NCI-H748 (cell line): ENCODE measurements at regions not wholly inside any gene's neighbourhood (a gene's known extent, or its start where the extent isn't known, plus 50 kb on each side); places are given as distances from the start of the nearest gene placed in this dataset.

Experiments used
- DNase-seq: peaks from one replicate; lab custom pipeline; 2025; ENCODE audit not compliant: unreplicated experiment; lab: John Stamatoyannopoulos, UW

DNA sequence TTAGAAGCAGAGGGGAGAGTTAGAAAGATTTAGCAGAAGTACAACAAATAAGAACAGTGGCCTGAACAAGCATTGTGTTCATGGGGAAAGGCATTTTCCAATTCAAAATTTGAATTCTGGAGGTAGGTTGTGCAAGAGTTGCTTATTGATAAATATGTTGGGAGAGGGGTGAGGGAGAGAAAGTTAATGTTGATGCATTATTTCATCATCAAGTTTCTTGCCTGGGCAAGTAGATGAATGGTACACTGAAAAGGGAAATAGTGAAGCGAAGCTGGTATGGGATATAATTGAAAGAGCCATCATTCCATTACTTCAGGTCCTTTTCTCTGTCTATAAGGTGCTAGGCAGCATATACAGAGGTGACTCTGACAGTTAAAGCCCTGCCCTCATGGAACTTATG is 288.9 kb upstream of the GBE1 start:
- DNase-seq = no peak

DNA sequence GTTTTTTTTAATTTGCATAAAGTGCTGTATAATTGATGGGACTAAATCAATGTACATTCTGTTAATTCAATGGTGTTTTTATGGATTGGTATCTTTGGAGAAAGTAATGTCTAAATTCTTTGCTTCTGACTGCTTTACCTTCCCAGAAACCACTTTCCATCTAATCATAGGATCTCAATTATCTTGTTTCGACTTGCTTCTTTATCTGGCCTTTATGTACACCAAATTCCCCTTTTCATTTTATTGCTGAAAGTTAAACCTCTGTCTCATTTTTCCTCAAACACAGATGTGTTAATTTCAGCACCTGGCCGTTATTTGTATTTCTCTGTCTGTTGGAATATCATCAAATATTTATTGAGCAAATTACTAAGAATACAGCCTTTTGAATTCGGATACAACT is 287.3 kb upstream of the GBE1 start:
- peak; percentile 82 for DNase-seq

DNA sequence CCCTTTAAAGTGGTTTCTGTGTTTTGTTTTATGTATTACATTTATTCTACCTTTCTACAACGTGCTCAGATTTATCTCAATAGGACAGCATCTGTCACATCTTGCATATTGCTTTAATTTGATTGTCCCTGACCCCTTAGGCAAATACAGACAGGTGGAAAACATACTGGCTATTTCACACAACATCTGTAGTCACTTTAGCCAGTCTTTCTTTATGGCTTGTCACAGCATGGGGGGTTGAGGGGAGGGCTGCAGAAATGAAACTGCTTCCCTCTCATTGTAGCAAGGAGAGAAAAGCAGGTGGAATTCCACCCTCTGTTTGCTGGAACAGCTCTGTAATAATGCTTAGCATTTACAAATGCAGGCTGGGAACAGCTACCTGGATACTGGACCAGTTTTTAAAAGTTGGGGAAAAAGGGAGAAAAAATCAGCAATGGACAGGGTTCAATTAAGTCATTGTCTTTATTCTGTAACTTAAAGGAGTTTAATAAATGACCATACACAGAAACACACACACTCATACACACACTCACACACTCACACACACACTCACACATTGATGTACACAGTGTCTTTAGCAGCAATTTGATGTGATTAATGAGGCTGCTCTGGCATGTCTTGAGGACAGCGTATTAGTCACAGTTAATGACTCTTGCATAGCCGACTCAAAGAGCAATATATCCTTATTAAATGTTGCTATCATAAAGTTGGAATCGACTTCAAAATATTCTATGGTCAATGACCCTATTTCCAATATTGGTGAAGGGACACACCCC is 283.7 kb upstream of the GBE1 start:
- peak; percentile 98 for DNase-seq

DNA sequence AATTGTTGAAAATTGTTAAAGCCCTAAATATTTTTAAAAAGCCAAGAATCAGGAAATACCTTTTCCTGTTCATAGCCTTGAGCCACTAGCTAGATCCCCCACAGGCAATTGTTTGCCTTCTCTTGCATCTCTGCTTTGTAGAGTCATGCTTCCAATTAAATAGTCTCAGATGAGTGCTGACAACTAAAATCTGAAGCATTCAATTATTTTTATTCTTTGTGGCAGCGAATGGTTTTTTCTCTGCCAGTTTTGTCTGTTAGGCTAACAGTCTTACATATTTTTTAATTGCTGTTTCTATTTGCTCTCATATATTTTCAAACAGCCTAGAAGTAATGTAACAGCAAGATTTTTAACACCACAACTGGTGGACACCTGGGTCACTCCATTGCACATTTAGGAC is 277.1 kb upstream of the GBE1 start:
- DNase-seq = peak; percentile 55

DNA sequence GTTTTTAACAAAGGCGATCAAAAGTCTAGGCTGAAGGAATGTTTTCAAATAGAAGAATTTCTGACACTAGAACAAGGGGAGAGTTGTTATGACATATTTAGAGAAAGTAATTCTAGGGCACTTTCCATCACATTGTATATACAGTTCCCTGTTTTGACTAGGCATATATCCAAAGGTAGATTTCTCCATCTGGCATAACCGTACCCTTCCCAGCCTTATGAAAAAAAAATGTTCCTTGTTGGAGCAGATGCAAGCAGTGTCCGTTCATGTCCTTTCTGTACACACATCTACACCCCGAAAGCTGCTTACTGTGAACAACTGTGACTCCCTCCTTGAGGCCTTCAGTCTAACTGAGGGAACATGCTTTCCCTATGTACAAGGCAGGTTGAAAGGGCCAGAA is 271.7 kb upstream of the GBE1 start:
- DNase-seq = no peak

DNA sequence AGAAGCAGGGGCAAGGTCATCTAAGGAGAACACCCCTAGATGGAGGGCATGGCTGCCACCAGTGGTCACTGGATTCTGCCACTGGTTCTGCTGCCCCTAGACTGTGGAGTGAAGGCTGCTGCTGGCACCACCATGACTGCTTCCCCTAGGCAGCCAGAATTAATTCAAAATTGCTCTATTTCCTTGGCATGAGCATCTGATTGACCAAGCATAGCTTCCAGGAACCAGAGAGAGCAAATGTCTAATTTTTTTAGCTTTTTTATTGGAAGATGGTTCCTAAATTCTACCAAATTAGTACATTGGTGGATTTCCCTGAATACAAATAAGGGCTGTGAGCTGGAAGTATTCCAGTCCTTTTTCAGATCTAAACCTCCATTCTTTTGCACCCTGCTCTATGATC is 270.2 kb upstream of the GBE1 start:
- no peak for DNase-seq

DNA sequence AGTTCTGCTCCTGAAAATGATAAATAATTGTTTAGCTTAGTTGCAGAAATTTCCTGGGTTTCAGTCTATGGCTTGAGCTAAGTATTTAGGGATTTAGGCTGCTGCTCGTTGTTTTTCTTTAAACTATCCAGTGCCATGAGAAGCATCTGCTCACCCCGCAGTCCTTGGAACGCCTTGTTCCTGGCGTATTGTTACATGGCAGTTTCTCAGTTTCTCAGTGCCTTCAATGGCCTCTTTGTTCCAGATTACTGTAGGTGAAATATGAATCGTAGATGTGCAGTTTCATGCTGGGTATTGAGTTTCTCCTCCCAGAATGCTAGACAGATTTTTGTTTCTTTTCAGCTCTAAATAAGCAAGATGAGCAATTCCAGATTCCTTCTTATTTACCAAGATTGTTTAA is 269.5 kb upstream of the GBE1 start:
- DNase-seq = no peak

DNA sequence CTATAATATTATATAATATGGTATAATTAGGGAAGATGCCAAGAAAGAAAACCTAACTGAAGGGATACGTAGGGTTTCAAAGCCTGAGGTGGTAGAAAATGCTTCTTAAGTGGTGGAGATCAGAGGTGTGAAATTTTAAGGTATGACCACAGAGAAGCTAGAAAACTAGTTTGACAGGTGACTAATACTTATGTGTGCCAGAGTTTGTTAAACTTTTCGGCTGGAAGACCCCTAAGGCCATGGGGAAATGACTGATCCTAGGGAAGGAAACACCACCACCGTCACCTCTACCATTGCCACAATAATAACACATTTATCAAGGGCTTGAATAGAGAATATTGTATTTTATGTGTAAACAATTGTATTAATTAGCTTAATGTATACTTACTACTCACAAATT is 261.4 kb upstream of the GBE1 start:
- no peak for DNase-seq

DNA sequence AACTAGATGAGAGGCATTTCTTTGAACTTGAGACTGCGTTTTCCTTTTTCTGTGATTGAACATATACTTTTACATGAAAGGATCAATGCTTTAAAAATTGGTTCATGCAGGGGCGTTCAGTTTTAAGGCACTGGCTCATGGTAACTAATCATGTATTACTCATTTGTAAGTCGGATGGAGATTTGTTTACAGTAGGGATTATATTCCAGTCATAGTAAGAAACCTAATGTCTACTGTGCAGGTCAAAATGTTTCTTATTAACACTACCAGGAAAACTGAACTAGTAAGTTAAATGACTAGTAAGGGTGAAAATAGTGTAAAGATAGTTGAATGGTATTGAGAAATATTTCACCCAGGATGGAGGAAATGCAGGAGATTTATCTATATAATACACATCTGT is 258.8 kb upstream of the GBE1 start:
- DNase-seq = no peak

DNA sequence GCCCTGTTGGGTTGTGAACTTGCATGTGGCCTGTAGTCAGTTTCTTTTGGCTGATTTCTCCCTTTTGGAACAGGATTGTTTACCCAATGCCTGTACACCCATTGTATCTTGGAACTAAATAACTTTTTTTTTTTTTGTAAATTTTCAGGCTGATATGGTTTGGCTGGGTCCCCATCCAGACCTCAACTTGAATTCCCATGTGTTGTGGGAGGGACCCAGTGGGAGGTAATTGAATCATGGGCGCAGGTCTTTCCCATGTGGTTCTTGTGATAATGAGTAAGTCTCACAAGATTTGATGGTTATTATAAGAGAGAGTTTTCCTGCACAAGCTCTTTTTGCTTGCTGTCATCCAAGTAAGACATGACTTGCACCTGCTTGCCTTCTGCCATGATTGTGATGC is 253.8 kb upstream of the GBE1 start:
- no peak for DNase-seq

DNA sequence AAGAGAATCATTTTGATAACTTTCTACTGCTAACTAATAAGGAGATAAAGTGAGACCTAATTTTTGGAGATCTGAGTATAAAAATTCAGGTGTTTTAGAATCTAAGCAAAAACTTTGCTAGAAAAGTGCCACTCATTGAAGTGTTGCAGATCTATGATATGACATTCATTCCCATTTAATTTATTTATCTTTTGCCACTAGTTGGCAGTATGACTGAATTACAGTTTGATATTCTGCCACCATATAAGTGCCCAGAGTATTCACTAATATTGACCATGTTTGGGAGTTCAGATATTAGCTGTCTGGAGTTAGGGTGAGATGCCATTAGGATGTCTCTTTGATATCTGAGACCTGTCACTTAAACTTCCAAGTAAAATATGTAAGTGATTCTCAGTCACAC is 251.3 kb upstream of the GBE1 start:
- DNase-seq = no peak

DNA sequence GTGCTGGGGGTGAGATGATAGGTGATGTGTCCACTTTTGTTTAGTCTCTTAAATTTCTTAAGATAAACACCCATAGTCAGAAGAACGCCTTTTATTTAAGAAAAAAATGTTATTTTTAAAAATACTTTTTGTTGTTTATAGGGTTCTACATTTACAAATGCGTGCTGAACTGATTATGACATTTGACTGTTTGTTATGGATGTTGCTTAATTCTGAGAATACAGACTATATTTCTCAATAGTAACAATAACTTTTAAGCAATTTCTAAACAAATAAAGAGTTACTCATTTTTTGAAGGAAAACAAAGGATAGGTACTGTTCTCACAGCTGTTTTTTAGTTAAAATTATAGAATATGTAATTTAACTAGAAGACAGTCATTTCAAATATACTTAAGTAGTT is 249.9 kb upstream of the GBE1 start:
- DNase-seq = no peak

DNA sequence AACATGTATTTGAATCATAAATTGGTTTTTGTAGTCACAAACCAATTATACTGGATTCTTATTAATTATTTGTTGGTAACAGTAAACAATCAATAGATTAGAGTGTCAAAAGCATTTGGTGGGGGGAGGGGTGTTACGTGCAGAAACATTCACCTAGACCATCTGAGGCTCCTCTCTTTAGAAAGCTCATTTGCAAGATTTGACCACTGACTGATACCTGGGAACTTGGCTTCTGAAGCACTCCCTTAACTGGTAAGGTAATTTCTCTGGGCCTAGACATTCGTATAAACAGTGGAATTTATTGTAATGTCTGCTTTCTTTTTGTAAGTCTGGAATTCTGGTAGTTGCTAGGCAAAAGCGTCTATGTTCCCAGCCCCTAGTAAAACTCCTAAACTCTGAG is 243.8 kb upstream of the GBE1 start:
- no peak for DNase-seq

DNA sequence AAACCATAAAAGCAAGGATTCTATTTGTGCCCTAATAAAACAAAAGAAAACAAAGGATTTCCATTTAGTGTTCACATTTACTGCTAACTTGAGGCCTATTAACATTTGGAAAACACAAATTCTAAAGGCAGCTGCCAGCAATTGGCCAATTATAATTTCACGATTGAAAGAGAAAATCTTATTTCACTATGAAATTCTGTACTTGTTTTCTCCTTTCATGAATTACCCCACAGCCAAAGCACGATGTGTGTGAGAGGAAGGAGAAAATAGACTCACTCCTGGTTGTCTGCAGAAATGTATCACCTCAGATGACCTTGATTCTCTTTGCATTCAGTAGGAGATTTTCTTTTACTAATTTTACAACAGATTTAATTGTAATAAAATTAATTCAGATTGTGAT is 242.8 kb upstream of the GBE1 start:
- DNase-seq = peak; percentile 24

DNA sequence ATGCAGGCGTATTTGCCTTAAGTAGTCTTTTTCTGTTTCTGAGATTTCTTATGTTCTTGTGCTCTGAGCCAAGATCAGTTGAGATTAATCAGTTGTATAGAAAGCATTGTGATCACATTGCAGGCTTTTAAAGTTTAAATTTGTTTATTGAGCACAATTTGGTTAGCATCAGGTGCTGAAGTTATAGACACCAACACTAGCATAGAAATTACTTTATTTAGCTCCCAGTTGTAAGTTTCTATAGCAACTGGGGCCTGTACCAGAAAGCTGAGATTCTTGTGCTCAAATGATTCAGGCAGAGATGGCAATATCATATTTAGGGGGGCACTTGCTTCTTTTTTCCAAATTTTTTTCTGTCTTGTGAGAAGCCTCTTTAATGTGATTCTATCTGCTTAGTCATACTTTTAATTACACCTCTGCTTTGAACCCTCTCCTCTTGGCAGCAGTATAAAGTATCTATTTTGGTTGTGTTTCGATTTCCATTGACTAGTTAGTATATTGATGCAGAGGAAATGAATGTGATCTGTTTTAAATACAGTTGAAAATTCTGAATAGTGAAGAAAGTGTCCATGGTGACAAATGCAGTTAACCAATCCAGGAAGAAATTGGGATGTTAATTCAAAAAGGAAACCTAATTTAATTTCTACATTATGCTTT is 241.7 kb upstream of the GBE1 start:
- peak; percentile 17 for DNase-seq

DNA sequence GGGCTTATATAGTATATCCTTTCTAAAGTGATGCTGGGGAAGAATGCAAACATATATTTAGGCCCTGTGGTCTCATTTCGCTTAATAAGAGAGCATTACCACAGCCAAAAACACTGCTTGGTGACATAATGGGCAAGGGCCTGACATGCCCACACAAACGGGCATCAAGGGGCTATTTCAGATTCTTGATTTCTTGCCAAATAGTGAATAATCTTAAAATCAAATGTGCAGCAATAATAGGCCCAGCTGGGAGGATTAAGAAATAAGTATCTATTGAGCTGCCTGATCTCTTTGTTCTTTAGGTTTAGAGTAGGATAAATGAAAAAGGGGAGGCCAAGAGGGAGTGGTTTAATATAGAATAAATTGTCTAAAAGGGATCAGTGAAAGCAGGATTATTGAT is 241.0 kb upstream of the GBE1 start:
- DNase-seq = peak; percentile 47

DNA sequence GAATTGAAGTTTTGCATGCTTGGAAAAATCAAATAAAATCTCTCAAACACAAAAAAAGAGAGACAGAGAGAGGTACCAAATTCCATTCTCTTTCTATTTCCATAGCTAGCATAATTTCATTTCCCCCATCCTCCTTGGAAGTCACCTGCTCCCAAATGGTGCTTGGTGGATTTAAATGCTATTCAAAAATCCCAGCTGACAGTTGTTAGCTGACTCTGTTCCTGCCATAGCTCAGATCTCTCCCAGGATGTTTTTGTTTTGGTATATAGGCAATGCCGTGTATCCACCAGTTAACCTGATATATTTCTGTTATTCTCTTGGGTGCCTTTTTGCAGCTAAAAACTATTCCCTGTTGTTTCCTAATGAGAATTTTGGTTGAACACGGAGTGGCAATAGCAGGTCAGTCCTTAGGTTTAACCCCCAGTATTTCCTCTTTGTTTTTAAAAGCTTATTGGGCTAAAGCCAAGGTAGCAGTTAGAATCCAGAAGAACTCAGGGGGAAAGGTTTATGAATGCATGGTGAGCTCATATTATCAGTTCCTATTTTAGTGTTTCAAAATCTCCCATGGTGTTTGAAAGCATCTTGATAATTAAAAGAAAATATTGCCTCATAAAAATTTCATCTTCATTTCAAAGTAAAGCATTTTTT is 240.0 kb upstream of the GBE1 start:
- DNase-seq = peak; percentile 64

DNA sequence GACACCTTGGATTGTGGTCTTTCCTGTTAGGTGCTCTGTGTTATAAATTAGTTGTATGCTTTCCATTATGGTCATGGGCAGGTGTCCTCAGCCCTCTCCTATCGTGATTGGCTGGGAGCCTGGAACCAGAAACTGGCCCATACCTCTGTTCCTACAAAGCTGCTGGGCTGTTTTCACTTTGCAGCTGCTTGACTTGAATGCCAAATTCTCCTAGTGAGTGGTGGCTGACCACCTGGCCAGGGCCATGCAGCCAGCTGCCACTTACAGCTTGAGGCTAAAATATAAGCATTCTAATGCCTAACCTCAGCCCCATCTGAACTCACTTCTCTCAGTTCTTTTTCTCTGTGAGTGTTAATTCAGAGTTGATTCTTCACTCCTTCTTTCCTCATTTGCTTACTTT is 239.3 kb upstream of the GBE1 start:
- DNase-seq = peak; percentile 89

DNA sequence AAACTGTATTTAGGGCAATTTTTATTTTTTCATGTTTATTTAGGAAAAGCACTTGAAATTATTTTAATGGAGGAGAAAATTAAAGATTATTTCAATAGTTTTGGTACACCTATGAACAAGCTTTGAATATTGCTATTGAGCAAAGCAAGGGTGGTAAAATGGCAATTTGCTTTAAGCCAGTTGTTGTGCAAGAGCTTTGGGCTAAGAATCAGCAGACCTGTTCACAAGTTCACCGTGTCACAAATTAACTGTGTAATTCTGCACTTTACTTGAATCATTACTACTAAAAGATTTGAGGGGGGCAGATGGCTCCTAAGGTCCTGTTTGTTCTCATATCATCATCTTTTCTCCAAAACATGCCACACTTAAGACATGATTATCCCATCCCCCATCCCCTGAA is 238.9 kb upstream of the GBE1 start:
- no peak for DNase-seq

DNA sequence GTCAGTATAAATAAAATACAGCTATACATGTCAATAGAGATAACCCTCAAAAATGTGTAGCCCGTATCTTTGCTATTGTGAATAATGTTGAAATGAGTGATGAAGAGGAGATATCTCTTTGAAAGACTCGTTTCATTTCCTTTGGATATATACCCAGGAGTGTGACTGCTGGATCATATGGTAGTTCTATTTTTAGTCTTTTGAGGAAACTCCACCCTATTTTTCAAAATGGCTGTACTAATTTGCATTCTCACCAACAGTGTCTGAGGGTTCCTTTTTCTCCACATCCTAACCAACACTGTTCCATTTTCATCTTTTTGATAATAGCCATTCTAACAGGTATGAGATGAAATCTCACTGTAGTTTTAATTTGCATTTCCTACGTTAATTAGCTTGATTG is 237.5 kb upstream of the GBE1 start:
- no peak for DNase-seq

DNA sequence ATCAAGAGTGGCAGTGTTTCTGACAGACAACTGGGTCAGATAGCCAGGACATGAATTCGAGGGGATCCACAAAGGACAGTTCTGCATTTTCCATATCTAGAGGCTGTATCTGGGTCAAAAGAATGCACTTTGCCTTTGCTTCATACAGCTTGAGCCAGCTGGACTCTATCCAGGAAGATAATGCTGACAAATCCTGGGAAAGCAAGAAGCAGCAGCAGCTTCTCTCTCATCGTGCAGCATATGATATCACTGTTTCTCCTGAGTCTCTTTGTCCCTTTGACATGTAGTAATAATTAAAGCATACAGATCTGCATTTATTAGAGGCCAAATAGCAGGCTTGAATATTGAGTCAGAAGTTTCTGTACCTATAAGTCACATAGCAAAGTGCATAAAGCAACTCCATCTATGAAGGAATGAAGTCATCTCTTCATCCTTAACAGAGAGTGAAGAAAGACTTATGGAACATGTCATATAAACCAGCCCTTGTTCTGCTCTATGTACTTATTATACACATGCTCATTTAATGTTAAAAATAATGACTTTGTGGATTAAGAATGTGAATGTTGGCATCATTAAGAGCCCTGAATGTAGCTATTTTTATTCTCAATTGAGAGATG is 236.8 kb upstream of the GBE1 start:
- no peak for DNase-seq

DNA sequence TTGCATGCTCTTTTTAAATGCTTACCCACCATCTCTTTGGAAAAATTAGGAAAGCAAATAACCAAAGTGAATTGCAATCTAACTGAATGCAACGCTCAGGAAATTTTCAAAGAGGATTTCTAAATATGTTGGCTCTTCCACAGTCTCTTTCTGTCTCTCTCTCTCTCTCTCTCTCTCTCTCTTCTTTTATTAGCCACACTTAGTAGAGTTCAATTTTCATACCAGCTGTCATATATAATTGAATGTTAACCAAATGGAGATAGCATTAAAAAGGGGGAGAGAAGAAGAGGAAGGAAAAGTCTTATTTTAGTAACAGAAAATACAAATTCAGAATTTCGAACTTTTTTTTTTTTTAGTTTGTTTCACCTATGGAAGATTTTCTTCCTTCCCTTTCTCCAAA is 235.9 kb upstream of the GBE1 start:
- no peak for DNase-seq
